Uterus (tissue), 3 donors: ENCODE measurements at regions not wholly inside any gene's neighbourhood (a gene's known extent, or its start where the extent isn't known, plus 50 kb on each side); places are given as distances from the start of the nearest gene placed in this dataset.

ENCODE experiments used
- DNase-seq, 2 donors: peaks; one replicate each; pipeline ENCODE4 v3.0.0-alpha.2; 2019 to 2020
- H3K27ac ChIP-seq, 2 donors: fragments of 200-600 bp; sonication (generic); 1 replicate in 1 of 2; 2 replicates in 1 of 2; pipeline ENCODE4 v1.5.1; 2016 to 2018
- H3K27me3 ChIP-seq, 2 donors: fragments of 200-600 bp; sonication (generic); one replicate each; pipeline ENCODE4 v1.5.1; 2018 to 2019; ENCODE audit warnings: control low read depth in 1 of 2
- H3K36me3 ChIP-seq, 2 donors: fragments of 200-600 bp; sonication (generic); one replicate each; pipeline ENCODE4 v1.5.1; 2019; ENCODE audit warnings: control low read depth in 1 of 2
- H3K4me1 ChIP-seq, 2 donors: fragments of 200-600 bp; sonication (generic); one replicate each; pipeline ENCODE4 v1.5.1; 2018 to 2019; ENCODE audit warnings: control low read depth in 1 of 2
- H3K4me3 ChIP-seq, 2 donors: fragments of 200-600 bp; sonication (generic); 1 replicate in 1 of 2; 2 replicates in 1 of 2; pipeline ENCODE4 v1.5.1; 2018 to 2019; ENCODE audit warnings: mild to moderate bottlenecking in 1 of 2
- H3K9me3 ChIP-seq, 2 donors: fragments of 200-600 bp; sonication (generic); one replicate each; pipeline ENCODE4 v1.5.1; 2019; ENCODE audit warnings: control low read depth in 1 of 2
- POLR2A ChIP-seq, 2 donors: fragments of 450-650 bp; IDR thresholded peaks; one replicate each; pipeline ENCODE4 v1.6.1; 2016; ENCODE audit warnings: antibody characterized with exemption in 2 of 2, mild to moderate bottlenecking in 1 of 2, moderate library complexity in 1 of 2
- intact Hi-C: fragments of 100-400 bp; cut with DNase I; formaldehyde crosslinking; loops from one replicate; pipeline ENCODE4 v1.15.1; 2023; ENCODE audit warnings: low total_unique reads
- TF ChIP-seq, protein P1 (sequence below), 4 experiments: fragments of 200-600 bp in 2 of 4; fragments of 450-650 bp in 2 of 4; sonication (generic) in 2 of 4; IDR thresholded peaks; one replicate each; pipeline ENCODE4 v1.5.1; 2016 to 2019; ENCODE audit warnings: antibody characterized with exemption in 4 of 4, mild to moderate bottlenecking in 2 of 4, moderate library complexity in 1 of 4
- donor health status: DM: yes; HTN: yes; CAD: no.

DNA sequence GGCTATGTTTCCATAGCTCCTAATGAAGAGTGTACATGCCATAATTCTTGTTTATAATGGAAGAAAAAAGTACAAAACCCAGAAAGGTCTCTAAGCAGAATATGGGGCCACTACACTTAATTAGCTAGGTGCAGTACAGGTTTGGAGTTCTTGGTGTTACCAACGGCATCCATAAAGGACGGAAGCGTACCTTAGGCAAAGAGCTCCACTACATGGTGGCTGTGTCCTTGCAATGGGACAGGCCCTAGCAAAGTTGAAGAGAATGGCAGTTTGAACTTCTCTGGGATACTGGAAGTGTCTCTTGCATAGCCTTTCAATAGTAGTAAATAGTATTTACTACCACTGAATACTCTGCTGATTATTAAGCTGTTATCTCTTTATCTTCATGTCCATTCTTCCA is 371.7 kb upstream of the MMS22L start:
- no peak for DNase-seq
- intact Hi-C loops: no loop called here
- H3K4me1 ChIP-seq: no peaks in the 10 kb centered on the region
- no peak overlapping the region for H3K27ac ChIP-seq
- H3K4me3 ChIP-seq: no peak overlapping the region
- H3K9me3 ChIP-seq: no peaks in the 10 kb centered on the region
- TF ChIP-seq POLR2A (IDR thresholded peaks at IDR 0.05): no peak
- TF ChIP-seq, protein P1, sequence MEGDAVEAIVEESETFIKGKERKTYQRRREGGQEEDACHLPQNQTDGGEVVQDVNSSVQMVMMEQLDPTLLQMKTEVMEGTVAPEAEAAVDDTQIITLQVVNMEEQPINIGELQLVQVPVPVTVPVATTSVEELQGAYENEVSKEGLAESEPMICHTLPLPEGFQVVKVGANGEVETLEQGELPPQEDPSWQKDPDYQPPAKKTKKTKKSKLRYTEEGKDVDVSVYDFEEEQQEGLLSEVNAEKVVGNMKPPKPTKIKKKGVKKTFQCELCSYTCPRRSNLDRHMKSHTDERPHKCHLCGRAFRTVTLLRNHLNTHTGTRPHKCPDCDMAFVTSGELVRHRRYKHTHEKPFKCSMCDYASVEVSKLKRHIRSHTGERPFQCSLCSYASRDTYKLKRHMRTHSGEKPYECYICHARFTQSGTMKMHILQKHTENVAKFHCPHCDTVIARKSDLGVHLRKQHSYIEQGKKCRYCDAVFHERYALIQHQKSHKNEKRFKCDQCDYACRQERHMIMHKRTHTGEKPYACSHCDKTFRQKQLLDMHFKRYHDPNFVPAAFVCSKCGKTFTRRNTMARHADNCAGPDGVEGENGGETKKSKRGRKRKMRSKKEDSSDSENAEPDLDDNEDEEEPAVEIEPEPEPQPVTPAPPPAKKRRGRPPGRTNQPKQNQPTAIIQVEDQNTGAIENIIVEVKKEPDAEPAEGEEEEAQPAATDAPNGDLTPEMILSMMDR (IDR thresholded peaks at IDR 0.05): no peak
- no peaks in the 10 kb centered on the region for H3K36me3 ChIP-seq
- H3K27me3 ChIP-seq: no peaks in the 10 kb centered on the region

- TF ChIP-seq POLR2A (IDR thresholded peaks at IDR 0.05): no peak
- TF ChIP-seq, protein P1 (IDR thresholded peaks at IDR 0.05): no peak
- Histone ChIP-seq H3K27ac (no peak overlapping the region), H3K27me3 (no peaks in the 10 kb centered on the region), H3K9me3 (no peaks in the 10 kb centered on the region), H3K36me3 (no peaks in the 10 kb centered on the region), H3K4me1 (no peaks in the 10 kb centered on the region), H3K4me3 (no peak overlapping the region)
- no peak for DNase-seq
- intact Hi-C loops: no loop called here
Observed at GRCh38 chr6:97656236-97656635, 373.2 kb upstream of the MMS22L start.

DNA sequence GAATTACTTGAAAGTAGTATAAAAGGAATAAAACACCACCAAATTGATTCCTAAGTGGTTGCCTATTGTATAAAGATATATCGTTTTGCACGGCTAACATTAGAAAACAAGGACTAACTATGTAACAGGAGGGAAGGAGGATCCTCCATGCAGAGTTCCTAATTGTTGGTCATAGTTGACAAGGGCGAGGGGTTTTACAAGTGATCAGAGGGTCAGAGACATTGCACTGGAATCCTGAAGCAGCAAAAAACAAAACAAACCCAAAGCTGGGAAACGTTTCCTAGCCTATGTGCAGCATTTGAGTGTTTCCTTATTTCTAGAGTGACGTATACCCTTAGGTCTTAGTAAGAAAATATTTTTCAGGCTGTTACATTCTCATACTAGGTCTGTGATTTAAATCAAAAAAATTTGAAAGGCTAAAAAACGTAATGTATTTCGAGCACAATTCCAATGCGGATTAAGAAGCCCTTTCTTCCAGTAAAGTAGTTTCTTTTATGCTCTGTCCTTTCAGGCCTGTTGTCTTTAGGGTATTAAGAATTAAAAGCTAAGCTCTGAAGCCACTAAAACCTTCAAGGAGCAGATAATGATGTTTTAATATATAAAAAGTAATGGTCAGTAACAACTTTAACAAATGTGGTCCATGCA is 373.8 kb upstream of the MMS22L start:
- Histone ChIP-seq H3K9me3 (no peaks in the 10 kb centered on the region), H3K4me3 (no peak overlapping the region), H3K27ac (no peak overlapping the region), H3K36me3 (no peaks in the 10 kb centered on the region), H3K27me3 (no peaks in the 10 kb centered on the region), H3K4me1 (no peaks in the 10 kb centered on the region)
- DNase-seq: no peak
- intact Hi-C loops: no loop called here
- TF ChIP-seq, protein P1 (IDR thresholded peaks at IDR 0.05): no peak
- TF ChIP-seq POLR2A (IDR thresholded peaks at IDR 0.05): no peak

DNA sequence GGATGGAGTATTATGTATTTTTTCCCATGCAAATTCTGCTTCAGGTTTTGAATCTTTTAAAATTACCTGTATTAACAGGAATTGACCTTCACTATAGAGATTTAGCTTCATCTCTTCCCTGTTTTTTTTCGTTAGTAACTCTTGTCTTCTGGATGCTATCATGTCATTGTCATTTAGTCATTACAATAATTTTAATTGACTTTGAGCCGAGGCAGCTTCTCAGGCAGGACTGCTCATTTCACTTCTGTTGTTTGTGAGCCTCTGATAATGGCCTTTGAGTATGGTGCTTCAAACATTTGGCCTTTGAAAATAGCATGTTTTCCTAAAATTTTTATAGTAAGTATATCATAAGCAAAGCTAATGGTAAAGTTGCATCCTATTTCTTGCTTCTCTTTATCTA is 375.1 kb upstream of the MMS22L start:
- TF ChIP-seq, protein P1 (IDR thresholded peaks at IDR 0.05): no peak
- no peak for TF ChIP-seq POLR2A (IDR thresholded peaks at IDR 0.05)
- Histone ChIP-seq H3K4me3 (no peak overlapping the region), H3K36me3 (no peaks in the 10 kb centered on the region), H3K4me1 (no peaks in the 10 kb centered on the region), H3K27ac (no peak overlapping the region), H3K9me3 (no peaks in the 10 kb centered on the region), H3K27me3 (no peaks in the 10 kb centered on the region)
- no peak for DNase-seq
- intact Hi-C loops: no loop called here

- intact Hi-C loops: no loop called here
- Histone ChIP-seq H3K27ac (no peak overlapping the region), H3K36me3 (no peaks in the 10 kb centered on the region), H3K4me3 (no peak overlapping the region), H3K4me1 (no peaks in the 10 kb centered on the region), H3K27me3 (no peaks in the 10 kb centered on the region), H3K9me3 (no peaks in the 10 kb centered on the region)
- TF ChIP-seq, protein P1 (IDR thresholded peaks at IDR 0.05): no peak
- TF ChIP-seq POLR2A (IDR thresholded peaks at IDR 0.05): no peak
- no peak for DNase-seq
Observed at GRCh38 chr6:97663252-97663651, 380.2 kb upstream of the MMS22L start.
